ENCODE measurements at regions not wholly inside any gene's neighbourhood (a gene's known extent, or its start where the extent isn't known, plus 50 kb on each side); places are given as distances from the start of the nearest gene placed in this dataset.

GRCh38 chr6:71114544-71114943 lies 157.7 kb upstream of the B3GAT2 start:
- no peak for FAIRE-seq
- no peak for DNase-seq (ENCODE audit: extremely low spot score, insufficient read length, low read depth)

GRCh38 chr6:71114986-71115385 lies 158.1 kb upstream of the B3GAT2 start:
- FAIRE-seq (no peak), DNase-seq (ENCODE audit: extremely low spot score, insufficient read length, low read depth) (no peak)

- no peak for DNase-seq (ENCODE audit: extremely low spot score, insufficient read length, low read depth)
- FAIRE-seq: no peak
Measured at GRCh38 chr6:71119560-71119959, 162.7 kb upstream of the B3GAT2 start.

- FAIRE-seq (no peak), DNase-seq (ENCODE audit: extremely low spot score, insufficient read length, low read depth) (no peak)
Measured at GRCh38 chr6:71123051-71123450, 165.6 kb upstream of the OGFRL1 start.

GRCh38 chr6:71124340-71124739 lies 164.3 kb upstream of the OGFRL1 start:
- DNase-seq (ENCODE audit: extremely low spot score, insufficient read length, low read depth) (no peak), FAIRE-seq (no peak)

- FAIRE-seq (no peak), DNase-seq (ENCODE audit: extremely low spot score, insufficient read length, low read depth) (no peak)
Measured at GRCh38 chr6:71125216-71125615, 163.4 kb upstream of the OGFRL1 start.

GRCh38 chr6:71126506-71126905 lies 162.1 kb upstream of the OGFRL1 start:
- no peak for FAIRE-seq

GRCh38 chr6:71127374-71127773 lies 161.2 kb upstream of the OGFRL1 start:
- DNase-seq (ENCODE audit: extremely low spot score, insufficient read length, low read depth): no peak
- no peak for FAIRE-seq

More at GRCh38 chr6:71126506-71126905, 162.1 kb upstream of the OGFRL1 start:
- DNase-seq (ENCODE audit: extremely low spot score, insufficient read length, low read depth): no peak

GRCh38 chr6:71130277-71130676 lies 158.3 kb upstream of the OGFRL1 start:
- FAIRE-seq (no peak), DNase-seq (ENCODE audit: extremely low spot score, insufficient read length, low read depth) (no peak)

GRCh38 chr6:71134929-71135642 lies 153.5 kb upstream of the OGFRL1 start:
- no peak for DNase-seq (ENCODE audit: extremely low spot score, insufficient read length, low read depth)
- no peak for FAIRE-seq

- FAIRE-seq: no peak
- no peak for DNase-seq (ENCODE audit: extremely low spot score, insufficient read length, low read depth)
Measured at GRCh38 chr6:71137973-71138372, 150.6 kb upstream of the OGFRL1 start.

- FAIRE-seq: no peak
- DNase-seq (ENCODE audit: extremely low spot score, insufficient read length, low read depth): no peak
Measured at GRCh38 chr6:71138376-71138775, 150.2 kb upstream of the OGFRL1 start.

- no peak for FAIRE-seq
- no peak for DNase-seq (ENCODE audit: extremely low spot score, insufficient read length, low read depth)
Measured at GRCh38 chr6:71139249-71139648, 149.4 kb upstream of the OGFRL1 start.

GRCh38 chr6:71153755-71154325 lies 134.8 kb upstream of the OGFRL1 start:
- no peak for FAIRE-seq
- DNase-seq (ENCODE audit: extremely low spot score, insufficient read length, low read depth): no peak

GRCh38 chr6:71157345-71157744 lies 131.3 kb upstream of the OGFRL1 start:
- FAIRE-seq: no peak

GRCh38 chr6:71164890-71165289 lies 123.7 kb upstream of the OGFRL1 start:
- DNase-seq (ENCODE audit: extremely low spot score, insufficient read length, low read depth): no peak
- FAIRE-seq: no peak

More at GRCh38 chr6:71157345-71157744, 131.3 kb upstream of the OGFRL1 start:
- DNase-seq (ENCODE audit: extremely low spot score, insufficient read length, low read depth): no peak

- DNase-seq (ENCODE audit: extremely low spot score, insufficient read length, low read depth) (no peak), FAIRE-seq (no peak)
Measured at GRCh38 chr6:71168233-71168765, 120.3 kb upstream of the OGFRL1 start.

GRCh38 chr6:71171497-71172070 lies 117.0 kb upstream of the OGFRL1 start:
- no peak for DNase-seq (ENCODE audit: extremely low spot score, insufficient read length, low read depth)
- no peak for FAIRE-seq

- no peak for FAIRE-seq
- no peak for DNase-seq (ENCODE audit: extremely low spot score, insufficient read length, low read depth)
Measured at GRCh38 chr6:71179249-71179885, 109.2 kb upstream of the OGFRL1 start.

GRCh38 chr6:71181565-71181964 lies 107.0 kb upstream of the OGFRL1 start:
- no peak for FAIRE-seq
- DNase-seq (ENCODE audit: extremely low spot score, insufficient read length, low read depth): no peak

- FAIRE-seq: no peak
- no peak for DNase-seq (ENCODE audit: extremely low spot score, insufficient read length, low read depth)
Measured at GRCh38 chr6:71187141-71187540, 101.5 kb upstream of the OGFRL1 start.

All from GM18507 (cell line).